DLD1 (cell line): ENCODE measurements at regions not wholly inside any gene's neighbourhood (a gene's known extent, or its start where the extent isn't known, plus 50 kb on each side); places are given as distances from the start of the nearest gene placed in this dataset.

Source experiments
- in situ Hi-C: cut with HindIII; loops from 2 replicates; pipeline ENCODE4 v1.10.0; 2017; ENCODE audit warnings: low sequenced_read_pairs

DNA sequence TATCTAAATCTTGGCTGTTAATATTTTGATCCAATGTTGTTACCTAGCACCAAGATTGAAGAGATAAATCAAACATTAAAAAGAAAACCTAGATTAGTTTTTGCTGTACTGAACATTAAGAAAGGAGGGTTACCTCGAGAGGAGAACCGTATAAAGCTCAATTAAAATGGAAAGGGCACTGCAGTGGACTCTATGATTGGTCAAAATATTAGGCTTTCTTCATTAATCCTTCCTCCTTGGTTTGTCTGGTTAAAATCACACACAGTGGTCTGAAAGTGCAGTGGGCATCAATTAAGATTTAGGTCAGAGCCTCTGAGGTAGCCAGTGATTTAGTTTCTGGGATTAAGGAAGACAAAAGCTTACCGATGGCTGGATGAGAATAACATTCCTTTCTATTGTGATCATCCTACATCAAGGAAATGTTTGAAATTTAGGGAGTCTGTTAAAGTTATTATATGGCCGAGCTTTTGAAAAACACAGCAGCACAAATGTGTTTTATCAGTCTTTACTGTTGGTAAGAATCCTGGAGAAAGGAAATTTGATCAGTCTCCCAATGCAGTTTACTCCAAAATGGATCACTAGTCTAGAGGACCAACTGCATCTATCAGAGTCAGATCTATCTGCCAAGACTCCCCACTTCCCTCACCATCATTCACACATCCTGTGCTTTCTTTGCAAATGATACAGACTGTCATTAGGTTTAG, 134.6 kb upstream of the NEDD9 start:
- in situ Hi-C loops, result no loop called here

DNA sequence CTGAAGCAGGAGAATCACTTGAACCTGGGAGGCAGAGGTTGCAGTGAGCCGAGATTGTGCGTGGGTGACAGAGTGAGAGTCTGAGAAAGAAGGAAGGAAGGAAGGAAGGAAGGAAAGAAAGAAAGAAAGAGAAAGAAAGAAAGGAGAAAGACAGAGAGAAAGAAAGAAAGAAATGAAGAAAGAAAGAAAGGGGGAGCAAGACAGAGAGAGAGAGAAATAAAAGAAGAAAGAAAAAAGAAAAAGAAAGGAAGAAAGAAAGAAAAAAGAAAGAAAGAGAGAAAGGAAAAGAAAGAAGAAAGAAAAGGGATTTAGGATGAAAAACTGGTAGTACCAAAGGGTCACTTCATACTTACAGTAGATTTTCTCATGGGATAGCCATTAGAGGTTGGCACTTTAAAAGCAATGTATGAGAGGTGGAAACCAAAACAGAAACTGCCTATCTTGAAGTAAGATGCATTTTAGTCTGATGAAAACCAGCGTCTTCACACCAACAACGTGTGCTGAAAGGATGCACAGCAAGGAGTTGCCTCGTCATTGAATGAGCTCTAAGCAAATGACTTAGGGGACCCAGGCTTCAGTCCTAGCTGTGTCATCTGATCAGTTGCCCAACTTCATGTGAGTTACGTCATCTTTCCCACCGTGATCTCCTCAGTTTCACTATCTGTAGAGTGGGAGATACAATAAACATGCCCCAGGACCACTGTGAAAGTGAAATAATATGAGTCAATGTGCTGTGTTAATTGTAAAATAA, 133.9 kb upstream of the NEDD9 start:
- in situ Hi-C loops, result no loop called here

DNA sequence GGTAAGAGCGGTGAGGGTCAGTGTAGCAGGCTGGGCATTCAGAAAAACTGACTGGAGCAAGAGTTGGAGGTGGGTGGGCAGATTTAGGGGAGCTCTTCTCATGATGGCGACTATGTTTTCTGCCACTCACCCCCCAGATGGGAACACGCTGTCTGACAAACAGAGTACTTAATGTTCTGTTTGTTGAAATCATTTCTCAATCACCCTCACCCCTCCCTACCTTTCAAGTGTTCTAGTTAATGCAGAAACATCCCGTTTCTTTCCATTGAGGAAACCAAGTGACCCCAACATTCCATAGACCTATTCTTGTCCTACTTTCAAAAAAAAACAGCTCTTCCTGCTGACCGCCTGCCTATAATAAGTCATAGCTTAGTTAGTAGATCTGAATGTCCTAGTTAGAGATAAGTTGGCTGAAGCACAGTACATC, 132.5 kb upstream of the NEDD9 start:
- in situ Hi-C loops, result no loop called here

DNA sequence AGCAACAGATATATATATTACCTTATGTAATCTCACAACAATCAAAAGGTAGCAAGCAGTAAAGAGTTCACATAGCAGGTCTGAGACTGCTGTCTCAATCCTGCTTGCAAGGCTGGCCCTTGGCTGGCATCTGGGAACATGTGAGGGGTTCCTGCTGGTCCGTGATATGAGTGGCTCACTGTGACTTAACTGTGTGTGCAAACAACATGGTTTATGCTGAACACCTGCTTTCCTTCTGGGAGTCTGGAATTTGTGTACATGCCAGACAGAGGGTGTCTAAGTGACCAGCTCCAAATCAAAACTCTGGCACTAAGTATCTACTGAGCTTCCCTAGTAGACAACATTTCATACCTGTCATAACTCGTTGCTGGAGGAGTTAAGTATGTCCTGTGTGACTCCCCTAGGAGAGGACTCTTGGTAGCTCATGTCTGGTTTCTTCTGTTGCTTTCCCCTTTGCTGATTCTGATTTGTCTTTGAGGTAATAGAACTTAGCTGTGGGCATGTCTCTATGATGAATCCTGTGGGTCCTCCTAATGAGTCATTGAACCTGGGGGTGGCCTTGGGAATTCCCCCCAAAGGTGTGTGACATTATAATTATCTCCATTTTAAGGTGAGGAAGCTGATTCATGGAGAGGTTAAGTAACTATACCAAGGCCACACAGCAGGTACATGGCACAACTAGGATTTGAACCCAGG, 131.6 kb upstream of the NEDD9 start:
- in situ Hi-C loops, result no loop called here

DNA sequence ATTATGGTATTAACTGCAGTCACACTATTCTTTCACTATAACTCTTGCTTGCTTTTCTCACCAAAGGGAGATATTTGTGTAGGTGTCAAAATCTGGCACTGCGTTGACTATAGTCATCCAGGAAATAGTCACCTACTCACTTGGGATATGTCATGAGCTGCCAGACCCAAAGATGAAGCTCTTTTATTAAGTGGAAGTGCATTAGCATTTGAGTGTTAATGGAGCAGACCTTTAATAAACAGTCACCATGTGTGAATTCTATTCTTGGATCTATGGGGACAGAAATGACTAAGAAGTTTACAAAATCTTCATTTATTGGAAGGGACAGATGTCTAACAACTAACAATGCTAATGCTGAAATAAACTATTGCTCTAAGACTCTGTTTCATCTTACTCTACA, 130.1 kb upstream of the NEDD9 start:
- in situ Hi-C loops, result no loop called here

DNA sequence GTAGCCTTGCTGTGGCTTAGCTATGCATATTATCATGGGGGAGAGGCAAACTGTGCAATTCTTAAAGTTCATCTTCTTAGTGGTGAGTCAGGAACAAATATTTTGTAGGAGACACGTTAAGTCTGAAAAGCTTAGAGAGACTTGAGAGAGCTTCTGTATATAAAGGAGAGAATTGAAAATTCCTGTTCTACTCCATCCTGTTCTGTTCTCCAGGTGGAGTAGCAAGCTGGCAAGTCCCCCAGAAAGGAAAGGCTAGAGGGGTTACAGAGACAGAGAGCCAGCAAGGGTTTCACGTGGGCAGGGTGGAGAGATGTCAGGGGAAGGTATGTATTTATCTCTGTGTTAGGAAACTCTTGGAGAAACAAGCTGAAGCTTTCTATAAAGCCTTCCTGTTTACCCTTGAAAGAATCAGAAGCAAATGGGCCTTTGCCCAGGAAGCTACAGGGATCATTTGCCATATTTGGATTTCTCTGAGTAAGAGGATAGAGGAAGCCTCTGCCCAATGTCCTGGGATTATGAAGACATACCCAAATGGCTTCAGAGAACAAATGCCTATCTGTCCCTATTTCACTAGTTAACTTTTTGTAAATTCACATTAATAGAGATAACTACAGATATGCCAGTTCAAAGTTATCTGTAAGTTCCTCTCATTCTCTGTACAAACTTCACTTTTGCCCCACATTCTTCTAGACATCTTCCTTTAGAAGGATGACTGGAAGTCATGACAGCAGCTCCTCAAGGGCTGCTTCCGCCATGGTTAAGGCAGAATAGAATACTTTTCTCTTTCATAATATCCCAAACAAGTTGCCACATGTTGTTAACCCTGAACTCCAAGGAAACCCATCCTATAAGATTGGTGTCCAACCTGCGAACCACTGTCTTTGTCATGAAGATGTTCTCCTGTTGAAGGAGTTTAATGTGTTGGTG, 126.7 kb upstream of the NEDD9 start:
- in situ Hi-C loops, result no loop called here

DNA sequence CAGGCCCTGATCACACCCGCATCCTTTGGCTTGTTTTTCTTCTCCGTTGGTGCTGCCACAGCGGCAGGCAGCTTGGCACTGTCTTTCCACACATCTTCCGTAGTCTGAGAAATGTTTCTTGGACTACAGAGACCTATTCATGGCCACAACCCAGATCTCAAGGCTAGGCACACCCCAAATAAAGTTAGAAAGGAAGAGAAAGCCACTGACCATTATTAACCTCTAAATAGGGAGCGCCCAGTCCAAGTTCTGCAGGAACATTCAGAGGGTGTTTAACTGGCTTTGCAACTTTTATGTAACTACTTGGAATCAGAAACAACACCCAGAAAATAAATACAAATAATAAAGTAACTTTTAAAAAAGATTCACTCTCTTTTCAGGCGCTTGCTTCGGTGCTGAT, 124.8 kb upstream of the NEDD9 start:
- in situ Hi-C loops, result no loop called here

DNA sequence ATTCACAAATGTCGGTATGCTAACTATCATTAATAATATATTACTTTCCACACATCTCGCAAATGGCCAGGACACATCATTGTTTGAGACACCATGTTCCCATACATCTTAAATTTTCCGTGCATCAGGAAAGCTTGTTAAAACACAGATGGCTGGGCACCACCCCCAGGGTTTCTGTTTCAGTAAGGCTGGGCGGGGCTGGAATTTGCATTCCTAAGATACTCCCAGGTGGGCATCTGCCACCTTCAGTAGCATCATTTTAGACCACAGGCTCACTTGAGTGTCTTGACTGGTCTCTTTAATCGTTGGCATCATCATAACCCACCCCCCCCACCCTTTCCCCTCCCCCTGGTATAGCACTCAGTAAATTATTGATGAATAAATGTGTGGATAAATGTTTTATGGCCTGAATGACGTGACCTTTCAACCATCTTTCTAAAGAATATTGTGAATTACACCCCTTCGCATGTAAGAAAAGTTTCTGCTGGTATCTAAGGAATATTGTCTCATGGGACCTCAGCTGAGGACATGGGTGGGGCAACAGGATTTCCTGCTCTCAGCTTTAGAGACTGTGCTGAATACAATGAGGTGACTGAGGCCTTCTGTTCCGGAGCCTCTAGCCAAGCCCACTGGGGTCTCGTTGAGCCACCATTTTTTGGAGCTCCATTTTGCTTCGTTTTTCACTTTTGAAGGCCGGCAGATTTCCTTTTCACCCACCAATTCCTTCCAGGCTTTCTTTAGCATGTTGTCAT, 124.1 kb upstream of the NEDD9 start:
- in situ Hi-C loops, result no loop called here

DNA sequence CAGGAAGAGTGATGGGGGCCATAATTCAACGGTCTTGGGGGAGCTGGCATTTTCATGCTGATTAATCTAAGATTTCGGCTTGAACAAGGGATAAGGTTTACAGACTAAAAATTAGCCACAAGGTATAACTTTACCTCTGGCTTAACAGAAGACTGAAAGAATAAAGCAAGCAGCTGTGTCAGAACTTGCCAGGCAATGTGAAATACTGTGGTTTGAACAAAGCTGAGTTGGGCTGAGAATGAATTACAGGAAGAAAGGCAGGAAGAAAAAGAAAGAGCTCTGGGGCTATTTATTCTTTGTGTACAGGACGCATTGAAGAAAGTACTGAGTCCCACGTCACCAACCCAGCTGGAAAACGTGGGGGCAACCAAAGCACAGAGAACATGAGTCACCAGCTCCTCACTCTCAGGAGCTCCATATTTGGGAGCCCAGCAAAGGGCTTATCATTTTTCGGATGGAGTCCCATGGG, 121.5 kb upstream of the NEDD9 start:
- in situ Hi-C loops, result no loop called here

DNA sequence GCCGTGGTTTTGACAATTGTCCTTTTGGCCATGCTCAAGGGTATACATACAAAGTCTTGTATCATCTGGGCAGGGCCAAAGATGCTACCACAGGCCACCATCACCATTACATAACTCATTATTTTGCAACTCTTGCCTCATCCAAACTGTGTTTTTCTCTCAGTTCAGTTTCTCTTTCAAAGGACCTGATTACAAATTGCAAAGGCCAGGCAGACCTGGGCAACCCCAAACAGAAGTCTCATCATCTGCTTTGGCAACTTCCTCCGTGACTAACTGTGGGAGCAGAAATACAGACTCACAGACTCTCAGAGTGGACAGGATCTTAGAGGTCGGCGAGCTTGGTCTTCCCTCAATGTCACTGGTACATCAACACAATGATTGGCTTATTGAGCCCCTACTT, 117.8 kb upstream of the NEDD9 start:
- in situ Hi-C loops, result no loop called here

DNA sequence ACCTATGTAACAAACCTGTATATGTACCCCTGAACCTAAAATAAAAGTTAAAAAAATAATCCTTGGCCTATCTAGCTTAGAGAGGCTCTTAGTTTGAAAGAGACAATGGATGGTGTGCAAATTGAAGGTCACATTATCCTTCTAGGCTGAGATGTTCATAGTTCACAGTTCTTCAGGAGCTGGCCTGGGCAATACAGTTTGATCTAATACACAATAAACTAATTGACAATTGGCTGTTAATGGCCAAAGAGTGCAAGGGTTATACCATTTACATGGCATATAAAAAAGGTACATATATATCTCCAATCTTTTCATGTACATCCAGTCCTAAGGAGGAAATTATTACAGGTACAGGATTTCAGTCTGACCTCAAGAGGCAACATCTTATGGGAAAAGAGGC, 117.4 kb upstream of the NEDD9 start:
- in situ Hi-C loops, result no loop called here

DNA sequence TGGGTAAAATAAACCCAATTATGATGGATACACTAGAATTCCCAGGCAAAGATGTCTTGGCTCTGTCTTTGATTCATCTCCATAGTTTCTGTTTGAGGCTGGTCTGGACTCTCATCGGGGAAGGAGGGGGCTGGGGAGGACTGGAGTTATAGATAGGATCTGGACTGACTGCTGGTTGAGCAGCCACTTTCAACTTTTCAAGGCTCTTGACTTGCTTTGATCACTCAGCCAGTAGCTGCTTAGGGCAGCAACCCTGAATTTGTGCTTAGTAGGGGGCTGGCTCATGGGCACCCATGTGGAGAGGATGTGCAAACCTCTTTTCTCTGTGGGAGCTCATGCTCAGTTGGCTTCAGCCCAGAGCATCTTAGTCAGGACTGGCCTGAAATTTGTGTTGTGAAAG, 114.0 kb upstream of the NEDD9 start:
- in situ Hi-C loops, result no loop called here

DNA sequence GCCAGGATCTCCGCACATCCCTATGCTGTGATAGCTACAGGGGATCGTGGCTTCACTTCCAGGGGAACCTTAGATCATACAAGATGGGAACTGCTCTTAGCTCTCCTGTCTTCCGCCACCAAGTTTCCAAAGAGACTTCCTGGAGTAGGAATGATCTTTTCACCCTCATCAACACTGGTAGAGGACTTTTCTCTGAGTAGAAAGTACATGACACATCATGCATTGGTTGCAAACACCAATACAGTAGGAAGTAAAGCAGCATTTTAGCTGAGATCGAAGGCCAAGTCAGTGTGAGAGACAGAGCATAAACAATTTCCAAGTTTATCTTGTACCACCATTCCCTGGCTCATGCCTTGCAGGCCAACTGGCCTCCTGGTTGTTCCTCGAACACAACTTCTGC, 113.1 kb upstream of the NEDD9 start:
- in situ Hi-C loops, result no loop called here

DNA sequence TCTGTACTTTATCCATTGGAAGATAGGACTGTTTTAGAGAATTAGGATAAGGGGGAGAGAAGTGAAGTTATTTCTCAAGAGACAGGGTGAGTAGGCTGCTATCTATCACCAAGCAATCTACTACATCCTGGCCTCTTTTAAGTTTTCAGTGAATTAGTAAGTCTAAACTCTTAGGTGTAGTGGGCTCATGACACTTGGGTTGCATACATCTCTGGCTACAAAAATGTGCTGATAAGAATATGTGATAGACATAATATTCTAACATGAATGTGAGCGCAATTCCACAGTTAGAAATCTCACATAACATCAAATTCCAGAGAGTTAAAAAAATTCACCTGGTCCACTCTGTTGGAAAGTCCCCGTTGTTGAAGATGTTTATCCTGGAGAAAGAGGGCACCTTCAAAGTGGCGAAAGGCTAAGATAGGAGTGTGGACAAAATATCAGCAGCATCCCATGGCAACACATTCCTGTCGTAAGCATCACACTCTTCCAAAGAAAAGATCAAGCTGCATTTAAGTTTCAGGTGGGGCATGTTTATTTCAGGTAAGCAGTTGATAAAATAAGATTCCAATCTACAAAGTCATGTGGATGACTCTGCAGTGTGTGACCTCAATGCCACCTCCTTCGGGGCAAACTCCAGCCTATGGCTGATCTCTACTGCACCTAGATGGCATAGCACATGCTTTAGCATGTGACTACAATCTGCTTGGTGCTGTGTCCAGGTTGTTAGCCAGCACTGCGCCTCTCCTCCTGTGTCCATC, 111.7 kb upstream of the NEDD9 start:
- in situ Hi-C loops, result no loop called here

DNA sequence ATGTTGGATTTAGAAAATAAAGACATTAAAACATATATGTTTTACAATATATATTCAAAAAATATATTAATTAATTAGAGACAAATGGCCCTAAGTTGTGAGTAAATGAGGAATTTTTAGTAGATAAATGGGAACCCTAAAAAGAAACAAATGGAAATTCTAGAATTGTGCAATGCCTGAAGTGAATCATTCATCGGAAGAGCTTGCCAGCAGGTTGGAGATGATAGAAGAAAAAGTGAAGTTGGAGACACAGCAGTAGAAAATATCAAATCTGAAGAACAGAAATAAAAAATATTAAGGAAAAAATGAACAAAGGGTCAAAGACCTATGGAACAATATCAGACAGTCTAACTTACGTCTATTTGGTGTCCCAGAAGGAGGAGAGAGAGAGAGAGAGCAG, 109.4 kb upstream of the NEDD9 start:
- in situ Hi-C loops, result no loop called here

DNA sequence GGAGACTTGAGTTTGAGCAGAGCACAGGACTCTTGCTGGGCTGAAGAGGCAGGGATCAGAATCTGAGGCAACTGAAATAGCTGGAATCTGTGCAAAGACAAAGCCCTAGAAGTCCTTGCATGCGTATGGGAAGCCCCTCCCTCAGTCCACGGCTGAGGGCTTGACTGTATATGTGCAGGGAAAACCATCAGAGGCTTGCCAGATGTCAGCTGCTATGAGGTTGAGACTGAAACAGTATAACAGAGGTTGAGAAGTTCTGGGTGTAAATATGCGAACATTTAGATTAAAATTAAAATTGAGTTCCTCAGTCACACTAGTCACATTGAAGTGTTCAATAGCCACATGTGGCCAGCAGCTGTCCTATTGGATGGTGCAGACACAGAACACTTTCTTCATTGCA, 108.8 kb upstream of the NEDD9 start:
- in situ Hi-C loops, result no loop called here

DNA sequence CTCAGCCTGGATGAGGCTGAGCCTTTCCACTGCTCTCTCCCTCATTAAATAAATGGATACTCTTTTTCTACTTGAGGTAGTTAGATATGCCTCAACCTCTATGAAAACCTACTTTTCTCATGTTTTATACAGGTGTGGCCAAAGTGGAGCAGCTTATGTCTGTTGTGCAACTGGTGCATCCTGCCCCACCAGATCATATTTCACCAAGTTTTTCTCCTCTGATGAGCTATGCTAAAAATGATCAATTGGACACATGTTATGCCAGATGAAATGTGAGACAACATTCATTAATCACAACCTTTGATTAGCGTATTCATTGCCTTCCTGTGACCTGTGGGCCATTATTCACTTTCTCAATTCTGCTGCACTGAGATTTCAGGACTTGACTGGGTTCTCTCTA, 106.9 kb upstream of the NEDD9 start:
- in situ Hi-C loops, result no loop called here

DNA sequence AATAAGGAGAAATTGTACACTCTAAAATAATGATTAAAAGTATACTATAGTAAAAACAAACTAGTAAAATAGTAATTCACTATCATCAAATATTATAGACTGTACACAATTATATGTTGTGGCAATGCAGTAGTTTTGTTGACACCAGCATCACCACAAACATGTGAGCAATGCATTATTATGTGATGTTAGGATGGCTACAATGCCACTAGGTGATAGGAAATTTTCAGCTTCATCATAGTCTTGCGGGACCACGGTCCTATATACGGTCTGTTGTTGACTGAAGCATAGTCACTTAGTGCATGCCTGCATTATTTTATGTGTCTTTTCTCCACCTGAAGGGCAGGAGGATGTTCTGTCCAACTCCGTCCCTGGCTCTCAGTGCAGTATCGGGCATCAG, 104.8 kb upstream of the NEDD9 start:
- in situ Hi-C loops, result no loop called here

DNA sequence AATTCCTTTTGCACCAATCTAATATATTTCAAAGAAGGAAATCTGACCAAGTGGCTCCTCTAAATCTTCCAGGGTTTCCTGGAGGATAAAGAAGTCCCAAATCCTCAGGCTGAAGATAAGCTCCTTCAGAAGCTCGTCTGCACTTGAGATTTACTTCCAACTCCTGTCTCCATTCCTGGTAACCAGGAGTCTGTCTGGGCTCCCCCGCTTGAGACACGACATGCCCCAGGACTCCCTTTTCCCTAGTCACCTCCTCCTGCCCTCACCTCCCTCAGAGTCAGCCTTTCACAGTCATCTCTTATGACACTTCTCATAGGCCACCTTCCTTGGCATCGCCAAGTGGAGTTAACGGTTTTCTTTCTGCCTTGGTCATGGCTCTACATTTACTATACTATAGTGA, 103.4 kb upstream of the NEDD9 start:
- in situ Hi-C loops, result no loop called here
